Esophagus (tissue), 2 donors: ENCODE measurements at regions not wholly inside any gene's neighbourhood (a gene's known extent, or its start where the extent isn't known, plus 50 kb on each side); places are given as distances from the start of the nearest gene placed in this dataset.

Experiments used
- H3K27ac ChIP-seq, 2 donors: one replicate each; pipeline ENCODE4 v1.5.1; 2013; ENCODE audit warnings: low read depth in 2 of 2, mild to moderate bottlenecking in 2 of 2, inconsistent platforms in 1 of 2, low read length in 1 of 2, moderate library complexity in 1 of 2
- H3K27me3 ChIP-seq, 2 donors: one replicate each; pipeline ENCODE4 v1.6.1; 2013; ENCODE audit warnings: low read length in 2 of 2, control low read depth in 1 of 2, mild to moderate bottlenecking in 1 of 2; ENCODE audit not compliant: insufficient read depth in 2 of 2, control insufficient read depth in 1 of 2
- H3K36me3 ChIP-seq, 2 donors: one replicate each; pipeline ENCODE4 v1.6.1; 2013; ENCODE audit warnings: low read length in 1 of 2; ENCODE audit not compliant: control insufficient read depth in 2 of 2, insufficient read depth in 2 of 2
- H3K4me1 ChIP-seq, 2 donors: one replicate each; pipeline ENCODE4 v1.6.1; 2013; ENCODE audit warnings: low read length in 1 of 2; ENCODE audit not compliant: control insufficient read depth in 2 of 2, insufficient read depth in 2 of 2
- H3K4me3 ChIP-seq, 2 donors: one replicate each; pipeline ENCODE4 v1.5.1; 2013; ENCODE audit warnings: low read length in 2 of 2, mild to moderate bottlenecking in 2 of 2, low read depth in 1 of 2, moderate library complexity in 1 of 2
- H3K9me3 ChIP-seq, 2 donors: one replicate each; pipeline ENCODE4 v1.6.1; 2013; ENCODE audit warnings: mild to moderate bottlenecking in 2 of 2, low read depth in 1 of 2, low read length in 1 of 2, moderate library complexity in 1 of 2; ENCODE audit not compliant: control insufficient read depth in 2 of 2, insufficient read depth in 1 of 2
- WGBS, 2 donors: extraction: QIAGEN DNeasy Blood & Tissue Kit; methylation state at CpG; one replicate each; pipeline ENCODE4 v1.1.7; 2013; 5-methylcytosine and 5-hydroxymethylcytosine counted together
- donor health status: healthy with polysubstance abuse.
- donor health status: Bipolar disorder and iron deficiency.

DNA sequence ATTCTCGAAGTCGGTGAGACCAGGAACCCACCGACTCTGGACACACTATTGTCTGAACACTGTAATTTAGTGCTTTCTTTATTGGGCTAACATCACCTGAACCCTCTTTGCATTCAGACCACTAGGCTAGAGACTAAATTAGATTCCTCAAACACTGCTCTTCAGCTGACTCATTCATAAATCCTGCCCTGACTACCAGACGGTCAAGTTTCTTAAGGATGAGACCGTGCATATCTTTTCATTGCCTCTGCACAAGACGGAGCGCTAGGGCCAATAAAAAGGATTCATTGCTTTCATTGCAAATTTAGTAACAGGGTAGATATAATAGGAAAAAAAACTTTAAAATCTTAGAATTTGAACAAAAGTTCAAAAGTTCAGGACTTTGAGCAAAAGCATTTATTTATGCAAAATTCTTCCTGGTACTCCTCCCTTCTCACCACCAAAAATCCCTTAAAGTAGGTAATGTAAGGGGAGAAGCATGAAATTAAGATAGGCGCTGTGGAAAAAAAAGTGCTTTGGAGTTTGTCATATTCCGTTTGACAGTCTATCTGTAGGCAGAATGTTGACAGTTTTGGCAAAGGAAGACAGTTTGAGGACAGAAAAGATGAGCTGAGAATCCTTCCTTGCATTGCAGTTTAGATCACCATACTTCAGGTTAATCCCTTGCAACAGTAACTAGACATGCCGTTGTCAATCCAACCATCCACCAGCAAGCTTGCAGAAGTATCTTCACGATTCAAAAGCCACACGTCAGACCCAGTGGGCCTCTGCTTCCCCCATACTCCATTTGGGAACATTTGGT, 328.6 kb upstream of the JARID2 start:
- H3K4me1 ChIP-seq = peaks cover 0 to 4% of the 10 kb centered on the region in 2 donors
- no peaks in the 10 kb centered on the region for H3K27me3 ChIP-seq
- H3K27ac ChIP-seq = no peak overlapping the region
- H3K4me3 ChIP-seq = no peak overlapping the region
- H3K36me3 ChIP-seq = no peaks in the 10 kb centered on the region
- H3K9me3 ChIP-seq = no peaks in the 10 kb centered on the region
- 80 to 81% methylated on average over 12 of the region's 12 CpGs for WGBS, 2 donors

DNA sequence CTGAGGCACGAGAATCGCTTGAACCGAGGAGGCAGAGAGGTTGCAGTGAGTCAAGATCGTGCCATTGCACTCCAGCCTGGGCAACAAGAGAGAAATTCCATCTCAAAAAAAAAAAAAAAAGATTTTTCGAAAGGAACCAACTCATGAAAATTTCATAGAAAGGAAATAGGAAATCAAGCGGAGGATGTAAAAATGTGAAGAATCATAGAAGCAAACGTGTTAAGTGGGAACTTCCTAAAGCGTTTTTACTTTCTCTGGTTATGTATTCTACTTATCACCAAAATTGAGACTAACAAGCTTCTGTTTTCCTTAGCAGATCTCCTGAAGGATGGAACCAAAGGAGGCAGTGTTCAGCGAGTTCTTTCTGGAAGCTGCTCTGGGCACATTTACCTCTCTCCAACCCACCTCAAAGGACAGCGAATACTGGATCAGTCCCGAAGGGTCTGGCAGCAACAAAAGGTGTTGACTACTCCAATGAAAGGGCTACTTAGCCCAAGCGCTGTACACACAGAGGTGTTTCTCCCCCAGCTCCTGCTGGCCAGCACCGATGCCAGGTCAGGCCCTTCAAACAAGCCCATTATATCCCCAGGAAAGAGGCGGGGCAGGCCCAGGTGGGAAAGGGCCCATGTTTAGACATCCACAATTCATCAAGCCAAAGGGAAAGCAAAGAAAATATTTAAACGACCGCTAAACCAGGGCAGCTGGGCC, 327.5 kb upstream of the JARID2 start:
- Histone ChIP-seq H3K36me3 (no peaks in the 10 kb centered on the region), H3K27ac (no peak overlapping the region), H3K4me3 (no peak overlapping the region), H3K9me3 (no peaks in the 10 kb centered on the region), H3K4me1 (peaks cover 0 to 4% of the 10 kb centered on the region in 2 donors), H3K27me3 (no peaks in the 10 kb centered on the region)
- WGBS, 2 donors = 86 to 93% methylated on average over 16 of the region's 16 CpGs

DNA sequence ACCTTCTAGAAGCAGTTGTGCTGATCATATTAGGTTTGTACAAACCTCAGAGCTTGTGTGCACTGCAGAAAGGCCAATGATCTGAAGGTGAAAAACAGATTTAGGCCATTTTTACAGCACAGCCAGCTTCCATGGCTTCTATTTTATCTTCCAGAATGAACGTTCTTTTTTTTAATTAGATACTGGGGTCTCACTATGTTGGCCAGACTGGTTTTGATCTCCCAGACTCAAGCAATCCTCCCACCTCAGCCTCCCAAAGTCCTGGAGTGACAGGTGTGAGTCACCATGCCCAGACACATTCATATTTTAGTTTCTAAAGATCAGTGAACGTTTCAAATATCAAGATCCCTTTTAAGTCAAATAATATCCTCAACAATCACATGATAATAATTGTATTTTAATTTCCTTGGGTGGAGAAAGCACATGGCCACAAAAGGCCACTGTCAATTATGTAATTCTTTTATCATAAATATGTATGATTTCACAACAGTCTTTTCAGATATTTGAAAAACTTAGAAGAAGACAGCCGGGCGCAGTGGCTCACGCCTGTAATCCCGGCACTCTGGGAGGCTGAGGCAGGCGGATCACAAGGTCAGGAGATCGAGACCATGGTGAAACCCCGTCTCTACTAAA, 326.7 kb upstream of the JARID2 start:
- Histone ChIP-seq H3K9me3 (no peaks in the 10 kb centered on the region), H3K36me3 (no peaks in the 10 kb centered on the region), H3K27ac (no peak overlapping the region), H3K4me3 (no peak overlapping the region), H3K4me1 (peaks cover 0 to 4% of the 10 kb centered on the region in 2 donors), H3K27me3 (no peaks in the 10 kb centered on the region)
- WGBS, 2 donors = 87 to 88% methylated on average over 9 of the region's 9 CpGs

GRCh38 chr6:14920276-14920675, 325.6 kb upstream of the JARID2 start:
- no peak overlapping the region for H3K4me3 ChIP-seq
- peaks cover 0 to 4% of the 10 kb centered on the region in 2 donors for H3K4me1 ChIP-seq
- WGBS, 2 donors = 88 to 93% methylated on average over 2 of the region's 2 CpGs
- no peaks in the 10 kb centered on the region for H3K27me3 ChIP-seq
- H3K9me3 ChIP-seq = no peaks in the 10 kb centered on the region
- no peaks in the 10 kb centered on the region for H3K36me3 ChIP-seq
- H3K27ac ChIP-seq = no peak overlapping the region

GRCh38 chr6:14921170-14921569, 324.7 kb upstream of the JARID2 start:
- no peaks in the 10 kb centered on the region for H3K36me3 ChIP-seq
- H3K27me3 ChIP-seq = no peaks in the 10 kb centered on the region
- no peaks in the 10 kb centered on the region for H3K9me3 ChIP-seq
- no peak overlapping the region for H3K27ac ChIP-seq
- peaks cover 0 to 4% of the 10 kb centered on the region in 2 donors for H3K4me1 ChIP-seq
- WGBS, 2 donors = 48 to 58% methylated on average over 11 of the region's 11 CpGs
- H3K4me3 ChIP-seq = no peak overlapping the region

DNA sequence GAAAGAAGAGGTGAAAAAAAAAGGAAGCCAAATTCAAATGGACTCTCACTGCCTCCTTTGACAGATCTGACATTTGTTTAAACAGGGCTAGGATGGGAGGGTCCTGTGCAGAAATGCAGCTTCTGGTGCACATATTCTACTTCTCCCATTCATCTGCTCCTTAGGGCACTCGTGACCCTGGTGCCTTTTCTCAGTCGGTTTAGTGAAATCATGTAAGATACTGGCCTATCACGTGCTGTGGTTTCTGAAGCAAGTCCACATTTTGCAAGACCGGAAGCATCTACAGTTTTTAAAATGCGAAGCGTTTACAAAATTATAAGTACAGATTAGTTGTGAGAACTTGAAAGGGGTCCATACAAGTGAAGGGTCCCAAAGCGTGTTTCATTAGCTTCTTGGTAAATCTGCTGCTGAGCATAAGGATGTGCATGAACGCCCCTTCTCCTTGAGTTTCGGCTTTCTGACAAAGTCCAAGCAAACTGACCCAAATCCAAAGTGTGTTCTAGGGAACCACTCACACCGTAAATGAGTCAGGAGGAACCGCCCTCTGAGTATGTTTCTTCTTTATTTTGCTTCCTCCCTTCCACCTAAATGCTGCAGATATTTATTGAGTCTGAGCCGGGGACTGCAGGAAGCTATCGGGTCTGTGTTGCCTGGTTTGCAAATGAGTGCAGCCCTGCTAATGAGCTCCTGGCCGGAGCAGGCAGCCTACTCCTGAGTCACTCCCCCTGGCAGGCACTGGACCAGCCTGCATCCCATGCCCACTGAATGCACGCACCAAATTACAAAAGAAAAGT, 323.8 kb upstream of the JARID2 start:
- H3K4me3 ChIP-seq = no peak overlapping the region
- 78 to 81% methylated on average over 15 of the region's 15 CpGs for WGBS, 2 donors
- H3K36me3 ChIP-seq = no peaks in the 10 kb centered on the region
- H3K9me3 ChIP-seq = no peaks in the 10 kb centered on the region
- H3K27ac ChIP-seq = no peak overlapping the region
- no peaks in the 10 kb centered on the region for H3K27me3 ChIP-seq
- H3K4me1 ChIP-seq = peaks cover 0 to 4% of the 10 kb centered on the region in 2 donors

DNA sequence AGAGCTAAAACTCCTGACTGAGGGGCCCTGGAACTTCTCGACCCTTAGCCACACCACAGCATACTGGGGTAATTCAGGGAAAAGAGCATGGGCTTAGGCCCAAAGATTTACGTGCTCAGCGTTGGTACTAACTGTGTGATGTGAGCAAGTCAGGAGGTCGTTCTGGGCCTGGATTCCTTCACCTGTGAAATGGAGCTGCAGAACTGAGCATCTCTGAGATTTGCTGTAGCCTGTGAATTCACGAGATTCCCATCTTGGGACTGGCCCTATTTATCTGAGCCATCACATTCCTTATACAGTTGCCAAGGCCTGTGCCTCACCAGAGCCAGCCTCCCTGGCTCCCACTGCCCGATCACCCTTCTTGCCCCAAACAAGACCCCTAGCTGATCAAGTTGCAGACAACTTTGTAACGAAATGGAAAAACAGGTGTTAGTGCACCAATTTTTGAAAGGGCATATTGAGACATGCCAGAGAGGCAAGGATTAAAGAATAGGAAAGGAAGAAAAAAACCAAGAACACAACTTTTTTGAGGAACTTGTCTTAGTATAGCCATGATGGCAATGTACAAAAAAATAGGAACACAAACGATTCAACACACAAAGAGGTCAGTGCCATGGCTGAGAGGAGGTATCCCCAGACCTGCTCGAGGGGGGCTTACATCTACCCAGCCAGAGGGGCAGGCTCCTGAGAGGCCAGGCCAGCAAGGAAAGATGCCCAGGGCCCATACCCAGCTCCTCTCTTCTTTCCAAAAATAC, 323.0 kb upstream of the JARID2 start:
- Histone ChIP-seq H3K4me1 (peaks cover 0 to 4% of the 10 kb centered on the region in 2 donors), H3K36me3 (no peaks in the 10 kb centered on the region), H3K9me3 (no peaks in the 10 kb centered on the region), H3K27me3 (no peaks in the 10 kb centered on the region), H3K4me3 (no peak overlapping the region), H3K27ac (no peak overlapping the region)
- 71 to 77% methylated on average over 9 of the region's 9 CpGs for WGBS, 2 donors

DNA sequence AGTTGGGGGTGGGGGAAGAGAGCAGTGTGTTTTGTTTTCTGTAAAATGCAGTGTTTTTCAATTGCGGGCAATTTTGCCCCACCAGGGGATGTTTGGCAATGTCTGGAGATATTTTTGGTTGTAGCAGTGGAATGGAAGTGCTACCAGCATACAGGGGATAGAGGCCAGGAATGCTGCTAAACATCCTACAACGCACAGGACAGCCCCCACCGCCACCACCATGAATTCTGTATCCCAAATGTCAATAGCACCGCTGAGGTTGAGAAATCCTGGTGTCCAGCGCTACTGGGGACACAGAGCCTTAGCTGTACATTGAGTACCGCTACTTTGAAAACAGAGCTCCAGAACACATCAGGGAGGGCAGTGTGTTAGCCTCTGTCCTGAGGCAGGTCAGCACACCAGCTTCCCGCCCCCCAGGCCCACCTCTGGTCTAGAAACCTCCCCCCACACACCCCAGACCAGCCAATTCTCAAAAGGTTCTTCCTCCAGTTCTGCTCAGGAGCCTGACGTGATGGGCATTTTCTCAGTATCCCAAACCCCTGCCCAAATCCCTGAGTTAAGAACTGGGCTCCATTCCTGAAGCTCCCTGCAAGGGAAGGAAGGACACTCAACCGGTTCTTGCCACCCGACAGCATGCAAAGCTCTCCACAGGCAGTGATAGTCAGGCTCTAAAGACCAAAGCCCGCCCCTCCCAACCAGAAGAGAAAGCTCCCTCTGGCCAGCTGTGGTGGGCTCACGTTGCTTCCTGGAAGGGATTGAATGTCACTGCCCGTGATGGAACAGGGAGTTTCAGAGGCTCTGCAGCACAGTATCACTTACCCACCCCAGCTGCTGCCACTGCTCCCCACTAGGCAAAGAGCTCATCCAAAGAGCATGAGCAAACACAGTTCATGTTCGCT, 321.5 kb upstream of the JARID2 start:
- Histone ChIP-seq H3K4me3 (no peak overlapping the region), H3K4me1 (peaks cover 0 to 4% of the 10 kb centered on the region in 2 donors), H3K27me3 (no peaks in the 10 kb centered on the region), H3K36me3 (no peaks in the 10 kb centered on the region), H3K27ac (no peak overlapping the region), H3K9me3 (no peaks in the 10 kb centered on the region)
- 75 to 82% methylated on average over 14 of the region's 14 CpGs for WGBS, 2 donors
